Gastroesophageal sphincter (tissue), 3 donors: ENCODE measurements at regions not wholly inside any gene's neighbourhood (a gene's known extent, or its start where the extent isn't known, plus 50 kb on each side); places are given as distances from the start of the nearest gene placed in this dataset.

Experiments used
- POLR2A ChIP-seq, 2 donors: fragments of 450-650 bp; IDR thresholded peaks; one replicate each; pipeline ENCODE4 v1.6.1; 2017; ENCODE audit warnings: antibody characterized with exemption in 2 of 2, mild to moderate bottlenecking in 2 of 2, moderate library complexity in 1 of 2
- POLR2AphosphoS5 ChIP-seq: sonication (generic); formaldehyde crosslinking; IDR thresholded peaks from one replicate; pipeline ENCODE4 v1.6.1; 2017; ENCODE audit warnings: antibody characterized with exemption
- TF ChIP-seq, protein P1 (sequence below), 4 experiments: fragments of 200-600 bp in 2 of 4; fragments of 450-650 bp in 2 of 4; sonication (generic) in 1 of 4; IDR thresholded peaks; one replicate each; pipeline ENCODE4 v1.5.1; 2017 to 2019; ENCODE audit warnings: antibody characterized with exemption in 4 of 4, mild to moderate bottlenecking in 2 of 4, moderate library complexity in 2 of 4

DNA sequence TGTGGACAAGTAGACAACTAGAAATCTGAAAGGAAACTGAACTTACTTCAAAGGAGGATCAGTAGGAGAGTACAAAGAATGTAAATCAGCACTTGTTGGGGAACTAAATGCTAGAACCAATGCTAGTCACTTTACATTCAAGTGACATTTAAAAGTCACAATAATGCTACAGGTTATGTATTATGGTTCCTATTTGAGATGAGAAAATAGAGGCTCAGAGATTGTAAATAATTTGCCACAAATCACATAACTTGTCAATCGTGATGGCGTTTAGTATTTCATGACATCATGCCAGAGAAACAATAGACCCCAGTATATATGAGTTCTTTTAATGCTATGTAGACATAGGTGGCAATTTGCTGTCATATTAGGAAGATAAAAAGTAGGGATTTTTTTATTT, 467.8 kb upstream of the CBLB start:
- TF ChIP-seq, protein P1, sequence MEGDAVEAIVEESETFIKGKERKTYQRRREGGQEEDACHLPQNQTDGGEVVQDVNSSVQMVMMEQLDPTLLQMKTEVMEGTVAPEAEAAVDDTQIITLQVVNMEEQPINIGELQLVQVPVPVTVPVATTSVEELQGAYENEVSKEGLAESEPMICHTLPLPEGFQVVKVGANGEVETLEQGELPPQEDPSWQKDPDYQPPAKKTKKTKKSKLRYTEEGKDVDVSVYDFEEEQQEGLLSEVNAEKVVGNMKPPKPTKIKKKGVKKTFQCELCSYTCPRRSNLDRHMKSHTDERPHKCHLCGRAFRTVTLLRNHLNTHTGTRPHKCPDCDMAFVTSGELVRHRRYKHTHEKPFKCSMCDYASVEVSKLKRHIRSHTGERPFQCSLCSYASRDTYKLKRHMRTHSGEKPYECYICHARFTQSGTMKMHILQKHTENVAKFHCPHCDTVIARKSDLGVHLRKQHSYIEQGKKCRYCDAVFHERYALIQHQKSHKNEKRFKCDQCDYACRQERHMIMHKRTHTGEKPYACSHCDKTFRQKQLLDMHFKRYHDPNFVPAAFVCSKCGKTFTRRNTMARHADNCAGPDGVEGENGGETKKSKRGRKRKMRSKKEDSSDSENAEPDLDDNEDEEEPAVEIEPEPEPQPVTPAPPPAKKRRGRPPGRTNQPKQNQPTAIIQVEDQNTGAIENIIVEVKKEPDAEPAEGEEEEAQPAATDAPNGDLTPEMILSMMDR (IDR thresholded peaks at IDR 0.05): no peak
- TF ChIP-seq POLR2AphosphoS5: no peak
- no peak for TF ChIP-seq POLR2A (IDR thresholded peaks at IDR 0.05)
